Fibroblast of skin of abdomen (primary cell): ENCODE measurements at regions not wholly inside any gene's neighbourhood (a gene's known extent, or its start where the extent isn't known, plus 50 kb on each side); places are given as distances from the start of the nearest gene placed in this dataset.
"Not testable (repeated sequence)": the region's sequence is repeated elsewhere in the genome, so short reads cannot be mapped to it uniquely, and the experiment has no call there.

ENCODE experiments used
- DNase-seq: peaks from one replicate; pipeline ENCODE4 v3.0.0-alpha.2; 2013

DNA sequence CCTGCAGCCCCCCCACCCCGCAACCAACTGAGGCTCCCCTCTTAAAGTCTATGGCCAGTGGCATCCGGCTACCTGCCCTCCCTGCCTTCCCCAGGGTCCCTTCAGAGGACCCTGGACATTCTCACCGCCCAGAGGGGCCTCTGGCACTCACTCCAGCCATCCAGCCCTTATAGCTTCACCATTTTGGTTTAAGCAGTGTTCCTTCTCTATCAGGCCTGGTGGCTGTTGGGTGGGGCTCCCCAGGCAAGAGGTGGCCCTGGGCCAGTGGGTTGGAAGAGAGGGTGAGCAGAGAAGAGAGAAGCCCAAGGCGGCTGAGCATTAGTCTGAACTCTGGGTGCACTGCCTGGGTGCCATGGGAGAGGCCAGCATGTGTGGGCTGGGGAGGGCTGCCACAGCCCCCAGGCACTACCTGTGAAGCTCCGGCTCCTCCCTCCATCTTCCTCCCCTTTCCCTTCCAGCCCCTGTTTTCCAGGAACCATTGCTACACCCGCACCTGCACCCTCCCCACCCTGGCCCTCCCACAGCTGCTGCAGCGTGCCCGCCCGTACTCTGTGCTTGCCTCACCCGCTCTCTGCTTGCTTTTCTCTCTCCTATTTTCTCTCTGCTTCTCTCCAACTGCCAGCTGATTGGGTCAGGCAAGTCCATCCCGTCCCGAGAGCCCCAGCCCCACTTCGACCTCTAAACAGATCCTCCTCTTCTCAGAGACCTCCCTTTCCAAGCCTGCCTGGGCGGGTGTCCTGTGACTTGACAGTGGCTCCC, 168.2 kb downstream of the TBC1D2B start:
- no peak for DNase-seq

DNA sequence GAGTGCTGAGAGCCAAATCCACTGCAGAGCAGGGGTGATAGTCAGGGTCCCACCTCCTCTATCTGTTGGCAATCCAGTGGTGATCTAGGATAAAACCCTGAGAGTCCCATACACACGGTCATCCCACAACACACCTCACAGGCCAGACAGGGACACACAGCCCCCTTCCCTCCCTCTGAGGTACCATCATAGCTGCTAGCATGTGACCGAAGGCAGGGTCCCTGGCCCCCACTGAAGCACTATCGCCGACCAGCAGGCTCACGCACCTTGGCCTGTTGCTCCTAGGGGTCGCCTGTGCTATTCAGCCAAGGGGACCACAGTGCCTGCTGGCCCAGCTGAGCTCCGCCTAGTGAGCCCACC, 168.8 kb downstream of the TBC1D2B start:
- DNase-seq = not testable (repeated sequence)

DNA sequence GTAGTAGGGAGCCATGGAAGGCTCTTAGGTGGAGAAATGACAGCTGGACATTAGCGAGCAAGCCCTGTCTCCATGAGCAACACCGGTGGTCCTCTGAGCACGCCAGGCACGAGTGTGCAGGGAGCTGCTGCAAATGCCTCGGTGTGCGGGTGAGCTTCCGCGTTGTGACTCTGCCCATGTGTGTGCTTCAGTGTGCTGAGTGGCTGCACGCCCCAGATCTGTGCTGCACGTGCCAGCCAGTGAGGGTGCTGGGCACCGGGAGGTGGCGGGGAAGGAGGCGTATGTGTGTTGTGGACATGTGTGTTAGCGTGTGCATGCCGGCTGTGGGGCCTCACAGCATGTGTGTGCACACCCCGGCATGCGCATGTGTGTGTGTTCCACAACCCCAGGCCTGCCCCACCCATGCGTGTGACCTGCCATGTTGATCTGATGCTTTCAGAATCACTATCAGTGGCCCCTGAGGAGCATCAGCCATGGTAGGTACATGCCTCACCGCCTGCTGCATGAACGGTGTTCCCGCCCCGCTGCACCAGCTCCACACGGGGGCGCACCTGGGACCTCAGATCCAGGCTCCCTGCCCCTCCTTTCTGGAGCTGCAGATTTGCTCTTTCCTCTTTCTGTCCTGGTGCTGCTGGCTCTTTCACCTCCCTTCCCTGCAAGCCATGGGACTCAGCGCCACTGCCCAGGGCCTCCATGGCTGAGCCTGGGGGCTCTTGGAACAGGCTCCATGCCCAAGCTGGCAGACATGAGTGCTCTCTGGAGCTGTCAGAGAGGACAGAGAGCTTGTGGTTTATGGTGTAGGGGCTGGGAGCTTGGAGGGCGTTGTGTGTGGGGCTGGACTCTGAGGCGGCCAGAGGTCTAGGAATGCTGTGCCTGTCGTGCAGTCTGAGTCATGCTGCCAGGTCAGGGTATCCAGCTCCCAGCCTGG, 169.4 kb downstream of the TBC1D2B start:
- peak; percentile 23 for DNase-seq

DNA sequence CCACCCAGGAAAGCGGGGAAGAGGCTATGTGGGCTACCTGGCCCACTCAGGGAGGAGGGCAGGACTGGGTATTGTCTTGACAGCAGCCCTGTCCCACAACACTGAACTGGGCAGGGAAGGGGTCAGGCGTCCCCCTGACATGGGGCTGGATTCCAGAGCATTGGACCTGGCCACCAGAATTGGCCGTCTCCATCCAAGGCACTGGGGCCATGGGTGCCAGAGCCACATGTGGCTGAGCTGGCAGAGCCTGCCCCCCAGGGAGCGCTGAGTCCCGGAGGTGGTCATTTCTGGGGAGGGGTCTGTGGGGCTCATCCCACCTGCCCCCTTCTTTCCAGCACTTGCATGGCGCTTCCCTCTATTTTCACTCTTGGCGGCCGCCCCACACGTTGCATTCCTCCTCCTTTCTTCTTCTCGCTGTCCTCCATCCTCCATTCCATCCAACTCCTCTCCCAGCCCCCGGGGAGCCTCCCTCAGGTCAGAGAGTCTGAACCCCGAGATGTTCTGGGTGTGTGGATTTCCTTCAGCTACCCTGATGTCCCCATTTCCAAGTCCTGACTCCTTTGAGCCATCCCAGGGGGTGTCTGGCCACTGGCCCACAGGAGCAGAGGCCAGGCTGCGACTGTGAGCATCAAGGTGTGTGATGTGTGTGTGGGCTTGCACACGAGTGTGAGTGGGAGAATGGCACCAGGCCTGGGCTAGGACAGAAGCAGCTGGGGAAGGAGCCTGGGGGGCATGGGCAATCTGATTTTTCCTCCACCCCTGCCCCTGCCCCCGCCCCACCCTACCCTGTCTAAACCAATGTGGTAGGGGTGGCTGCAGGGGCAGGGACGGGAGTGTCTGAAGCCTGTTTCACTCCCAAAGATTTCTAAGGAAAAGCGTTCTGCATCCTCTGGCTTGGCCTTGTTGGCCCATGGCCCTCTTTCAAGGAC, 171.2 kb downstream of the TBC1D2B start:
- DNase-seq = not testable (repeated sequence)

DNA sequence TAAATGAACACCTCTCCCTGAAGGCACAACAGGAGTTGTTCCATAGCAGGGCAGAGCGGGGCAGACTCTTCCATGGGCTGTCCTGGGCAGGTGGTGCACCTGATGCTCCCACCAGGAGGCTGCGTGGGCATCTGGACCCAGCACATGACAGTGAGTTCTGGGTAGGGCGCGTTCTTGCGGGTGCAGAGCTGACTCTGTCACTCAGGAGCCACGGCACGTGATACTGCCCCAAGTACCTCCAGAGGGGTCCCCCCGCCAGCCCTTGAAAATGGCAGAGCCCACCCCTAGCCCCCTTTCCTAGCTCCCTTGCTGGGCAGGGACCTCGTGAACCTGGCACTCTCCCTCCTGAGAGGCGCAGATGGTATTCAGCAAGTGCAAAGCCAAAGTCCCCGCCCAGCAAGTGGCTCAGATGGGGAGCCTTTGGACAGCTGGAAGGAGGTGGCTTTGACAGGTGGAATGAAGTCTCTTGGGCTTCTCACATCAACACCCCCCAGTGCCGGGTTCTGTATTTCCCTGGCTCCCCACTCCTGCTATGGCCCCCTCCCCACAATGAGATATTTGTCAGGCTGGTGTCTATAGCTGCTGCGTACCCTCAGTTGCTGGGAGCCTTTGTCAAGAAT, 172.1 kb downstream of the TBC1D2B start:
- DNase-seq = no peak

DNA sequence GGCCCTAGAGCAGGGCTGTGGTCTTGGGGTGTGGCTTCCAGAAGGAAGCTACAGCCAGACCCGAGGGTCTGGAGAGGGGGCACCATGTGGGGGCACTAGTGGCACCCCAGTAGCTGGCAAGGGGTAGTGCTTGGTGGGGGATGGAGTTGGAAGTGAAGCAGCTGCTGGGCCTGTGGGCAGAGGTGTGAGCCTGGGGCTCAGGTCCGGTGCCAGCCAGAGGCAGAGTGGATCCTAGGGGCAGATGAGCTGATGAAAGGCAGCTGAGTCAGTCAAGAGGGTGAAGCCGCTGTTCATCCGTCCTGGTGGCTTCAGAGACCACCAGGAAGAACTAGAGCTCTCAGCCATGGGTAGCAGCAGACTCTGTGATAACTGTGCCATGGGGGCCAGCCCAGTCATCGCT, 172.6 kb downstream of the TBC1D2B start:
- no peak for DNase-seq

DNA sequence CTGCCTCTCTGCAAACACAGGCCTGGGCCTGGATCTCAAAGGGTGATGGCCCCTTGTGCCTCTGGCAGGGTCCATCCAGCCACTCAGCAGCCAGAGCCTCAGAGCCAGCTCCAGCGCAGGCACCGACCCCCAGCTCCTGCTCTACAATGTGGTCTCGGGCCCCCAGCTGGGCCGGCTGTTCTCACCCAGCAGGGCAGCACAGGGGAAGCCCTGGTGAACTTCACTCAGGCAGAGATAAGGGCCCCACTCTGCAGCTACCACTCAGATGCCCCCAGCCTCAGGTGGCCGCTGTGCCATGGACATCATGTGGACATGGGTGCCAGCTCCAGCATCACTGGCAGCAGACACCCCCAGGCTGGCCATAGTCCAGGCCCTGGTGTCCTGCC, 173.1 kb downstream of the TBC1D2B start:
- DNase-seq = no peak

DNA sequence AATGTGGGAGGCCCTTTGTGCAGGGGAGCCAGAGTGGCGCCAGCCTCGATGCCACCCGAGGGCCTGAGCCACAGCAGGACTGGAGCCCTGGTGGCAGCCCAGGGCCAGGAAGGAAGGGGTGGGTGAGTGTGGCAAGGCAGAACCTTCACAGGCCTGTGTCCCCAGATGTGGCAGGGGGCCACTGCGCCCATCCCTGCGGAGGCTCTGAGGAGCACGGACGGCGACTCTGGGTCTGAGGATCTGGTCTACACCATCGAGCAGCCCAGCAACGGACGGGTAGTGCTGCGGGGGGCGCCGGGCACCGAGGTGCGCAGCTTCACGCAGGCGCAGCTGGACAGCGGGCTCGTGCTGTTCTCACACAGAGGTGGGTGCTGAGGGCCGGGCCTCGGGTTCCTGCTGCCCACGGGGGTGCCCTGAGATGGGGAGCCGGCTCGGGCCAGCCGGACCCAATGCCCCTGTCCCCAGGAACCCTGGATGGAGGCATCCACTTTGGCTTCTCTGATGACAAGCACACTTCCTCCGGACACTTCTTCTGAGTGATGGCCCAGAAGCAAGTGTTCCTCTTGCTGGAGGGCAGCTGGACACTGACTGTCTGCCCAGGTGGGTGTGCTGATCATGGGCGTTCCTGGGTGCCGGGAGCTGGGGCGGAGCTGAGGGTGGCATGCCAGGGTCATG, 173.6 kb downstream of the TBC1D2B start:
- not testable (repeated sequence) for DNase-seq

DNA sequence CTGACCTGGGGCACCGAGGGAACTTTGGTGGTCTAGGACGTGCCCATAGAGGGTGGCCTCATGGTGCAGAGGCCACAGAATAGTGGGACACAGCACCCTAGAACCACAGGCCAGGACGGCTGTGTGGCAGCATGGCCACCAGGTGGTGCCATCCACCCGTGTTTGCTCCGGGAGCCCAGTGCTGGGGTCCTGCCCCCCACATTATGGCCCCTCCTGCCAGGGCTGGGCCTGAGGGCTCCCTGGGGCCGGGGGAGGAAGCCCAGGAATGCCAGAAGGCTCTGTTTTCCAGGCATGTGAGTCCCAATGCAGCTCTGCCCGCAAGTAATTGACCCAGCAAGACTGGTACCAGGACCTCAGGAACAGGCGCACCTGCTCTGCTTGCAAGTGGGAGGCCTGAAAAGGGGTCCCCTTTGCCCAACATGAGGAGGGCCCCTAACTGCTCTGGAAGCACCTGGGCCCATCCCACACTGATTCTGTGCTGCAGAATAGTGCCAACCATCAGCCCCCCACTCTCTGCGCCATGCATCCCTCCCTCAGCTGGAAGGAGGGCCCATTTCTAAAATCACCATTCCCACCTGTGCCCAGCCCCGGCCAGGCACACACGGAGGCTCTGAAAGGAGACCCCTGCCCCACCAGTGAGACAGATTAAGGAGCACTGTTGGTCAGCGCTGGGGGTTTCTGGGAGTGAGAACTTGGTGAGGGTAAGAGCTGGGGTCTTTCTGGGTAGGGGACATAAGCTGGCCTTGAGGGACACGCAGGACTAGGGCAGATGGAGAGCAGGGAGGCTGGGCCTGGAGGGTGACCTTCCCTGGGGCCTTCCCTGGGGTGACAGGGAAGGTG, 174.4 kb downstream of the TBC1D2B start:
- not testable (repeated sequence) for DNase-seq

DNA sequence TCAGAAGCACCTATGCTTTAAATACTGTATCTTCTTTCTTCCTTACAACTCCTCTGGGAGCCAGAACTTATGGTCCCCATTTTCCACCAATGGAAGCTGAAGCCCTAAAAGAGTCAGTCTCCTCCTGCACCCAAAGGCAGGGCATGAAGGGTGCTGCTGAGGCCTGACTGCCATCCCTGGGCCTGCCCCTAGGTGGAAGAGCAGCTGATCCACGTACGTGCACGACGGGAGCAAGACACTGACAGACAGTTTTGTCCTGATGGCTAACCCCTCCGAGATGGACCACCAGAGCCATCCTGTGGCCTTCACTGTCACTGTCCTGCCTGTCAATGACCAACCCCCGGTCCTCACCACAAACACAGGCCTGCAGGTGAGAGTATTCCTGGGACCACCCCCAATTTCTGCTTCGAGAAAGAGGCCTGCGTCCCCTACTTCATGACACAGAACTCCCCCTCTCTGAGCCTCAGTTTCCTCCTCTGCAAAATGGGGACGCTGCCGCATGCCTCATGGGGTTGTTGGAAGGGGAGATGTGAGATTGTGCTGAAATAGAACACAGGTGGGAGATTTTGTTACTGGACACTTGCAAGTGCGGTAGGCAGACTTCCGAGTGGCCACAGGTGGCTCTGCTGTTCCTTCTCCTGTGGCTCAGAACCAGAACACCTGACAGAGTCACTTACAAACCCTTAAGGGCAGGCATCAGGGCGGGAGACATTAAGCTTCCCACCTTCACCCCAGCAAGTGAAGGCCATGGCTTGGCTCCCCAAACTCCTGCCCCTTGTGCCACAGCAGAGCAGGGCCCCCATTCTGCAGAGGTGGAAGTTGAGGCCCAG, 175.4 kb downstream of the TBC1D2B start:
- DNase-seq = no peak

DNA sequence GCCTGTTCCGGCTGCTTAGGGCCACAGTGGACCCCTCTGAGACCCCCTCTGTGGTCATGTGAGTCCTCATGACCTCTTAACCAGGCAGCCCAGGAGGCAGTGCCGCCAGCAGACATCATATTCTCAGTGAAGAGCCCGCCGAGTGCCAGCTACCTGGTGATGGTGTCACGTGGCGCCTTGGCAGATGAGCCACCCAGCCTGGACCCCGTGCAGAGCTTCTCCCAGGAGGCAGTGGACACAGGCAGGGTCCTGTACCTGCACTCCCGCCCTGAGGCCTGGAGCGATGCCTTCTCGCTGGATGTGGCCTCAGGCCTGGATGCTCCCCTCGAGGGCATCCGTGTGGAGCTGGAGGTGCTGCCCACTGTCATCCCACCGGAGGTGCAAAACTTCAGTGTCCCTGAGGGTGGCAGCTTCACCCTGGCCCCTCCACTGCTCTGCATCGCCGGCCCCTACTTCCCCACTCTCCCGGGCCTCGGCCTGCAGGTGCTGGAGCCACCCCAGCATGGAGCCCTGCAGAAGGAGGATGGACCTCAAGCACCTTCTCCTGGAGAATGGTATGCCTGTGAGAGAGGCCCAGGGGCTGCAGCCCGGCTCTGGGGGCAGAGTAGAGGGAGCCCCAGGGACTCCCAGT, 176.1 kb downstream of the TBC1D2B start:
- no peak for DNase-seq

DNA sequence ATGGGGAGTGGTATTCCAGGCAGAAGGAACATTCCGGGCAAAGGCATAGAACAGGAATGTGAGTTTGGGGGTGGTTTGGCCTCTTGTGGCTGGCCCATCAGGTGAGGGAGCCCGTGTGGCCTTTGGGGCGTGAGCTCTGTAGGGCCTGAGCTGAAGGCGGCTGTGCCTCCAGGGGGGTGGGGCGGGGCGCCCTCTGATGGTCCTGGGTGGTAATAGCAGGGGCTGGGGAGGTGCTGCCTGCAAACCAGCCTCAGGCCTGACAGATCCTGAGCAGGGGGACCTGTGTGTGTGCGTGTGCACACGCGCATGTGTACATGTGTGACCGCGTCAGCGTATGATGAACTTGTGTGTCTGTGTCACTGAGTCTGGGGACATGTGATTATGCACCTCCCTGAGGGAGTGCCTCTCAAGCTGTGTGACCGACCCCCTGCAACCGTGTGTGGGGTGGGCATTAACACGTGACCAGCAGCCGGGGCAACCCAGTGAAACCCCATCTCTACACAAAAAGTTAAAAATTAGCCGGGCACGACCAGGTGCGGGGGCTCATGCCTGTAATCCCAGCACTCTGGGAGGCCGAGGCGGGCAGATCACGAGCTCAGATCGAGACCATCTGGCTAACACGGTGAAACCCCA, 177.1 kb downstream of the TBC1D2B start:
- not testable (repeated sequence) for DNase-seq

DNA sequence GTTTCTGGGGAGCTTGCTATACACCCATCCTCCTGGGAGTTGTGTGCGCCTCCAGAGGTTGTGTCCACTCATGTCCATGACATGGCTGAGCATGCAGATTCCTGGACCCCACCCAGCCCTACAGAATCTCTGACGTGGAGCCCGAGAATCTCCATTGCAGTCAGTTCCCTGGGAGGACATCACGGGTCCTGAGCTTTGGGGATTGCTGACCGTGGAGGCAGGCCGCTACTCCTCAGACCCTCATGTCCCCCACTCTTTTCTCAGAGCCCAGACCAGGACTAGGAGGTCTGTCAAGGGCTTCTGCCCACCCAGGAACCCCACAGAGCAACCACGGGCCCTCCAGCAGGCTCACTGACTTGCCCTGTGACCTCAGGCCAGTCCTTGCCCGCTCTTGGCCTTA, 177.7 kb downstream of the TBC1D2B start:
- not testable (repeated sequence) for DNase-seq

DNA sequence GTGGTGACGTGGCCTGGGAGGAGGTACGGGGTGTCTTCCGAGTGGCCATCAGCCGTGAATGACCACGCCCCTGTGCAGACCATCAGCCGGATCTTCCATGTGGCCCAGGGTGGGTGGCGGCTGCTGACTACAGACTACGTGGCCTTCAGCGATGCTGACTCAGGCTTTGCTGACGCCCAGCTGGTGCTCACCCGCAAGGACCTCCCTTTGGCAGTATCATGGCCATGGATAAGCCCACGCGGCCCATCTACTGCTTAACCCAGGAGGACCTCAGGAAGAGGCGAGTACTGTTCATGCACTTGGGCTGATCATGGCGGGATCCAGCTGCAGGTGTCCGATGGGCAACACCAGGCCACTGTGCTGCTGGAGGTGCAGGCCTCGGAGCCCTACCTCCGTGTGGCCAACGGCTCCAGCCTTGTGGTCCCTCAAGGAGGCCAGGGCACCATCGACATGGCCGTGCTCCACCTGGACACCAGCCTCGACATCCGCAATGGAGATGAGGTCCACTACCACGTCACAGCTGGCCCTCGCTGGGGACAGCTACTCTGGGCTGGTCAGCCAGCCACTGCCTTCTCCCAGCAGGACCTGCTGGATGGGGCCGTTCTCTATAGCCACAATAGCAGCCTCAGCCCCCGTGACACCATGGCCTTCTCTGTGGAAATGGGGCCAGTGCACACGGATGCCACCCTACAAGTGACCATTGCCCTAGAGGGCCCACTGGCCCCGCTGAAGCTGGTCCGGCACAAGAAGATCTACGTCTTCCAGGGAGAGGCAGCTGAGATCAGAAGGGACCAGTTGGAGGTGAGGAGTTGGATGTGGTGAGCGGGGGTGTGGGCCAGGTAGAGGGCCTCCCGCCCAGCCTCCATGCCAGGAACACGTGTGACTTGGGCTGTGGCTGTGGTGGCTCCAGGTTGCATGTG, 178.4 kb downstream of the TBC1D2B start:
- no peak for DNase-seq

DNA sequence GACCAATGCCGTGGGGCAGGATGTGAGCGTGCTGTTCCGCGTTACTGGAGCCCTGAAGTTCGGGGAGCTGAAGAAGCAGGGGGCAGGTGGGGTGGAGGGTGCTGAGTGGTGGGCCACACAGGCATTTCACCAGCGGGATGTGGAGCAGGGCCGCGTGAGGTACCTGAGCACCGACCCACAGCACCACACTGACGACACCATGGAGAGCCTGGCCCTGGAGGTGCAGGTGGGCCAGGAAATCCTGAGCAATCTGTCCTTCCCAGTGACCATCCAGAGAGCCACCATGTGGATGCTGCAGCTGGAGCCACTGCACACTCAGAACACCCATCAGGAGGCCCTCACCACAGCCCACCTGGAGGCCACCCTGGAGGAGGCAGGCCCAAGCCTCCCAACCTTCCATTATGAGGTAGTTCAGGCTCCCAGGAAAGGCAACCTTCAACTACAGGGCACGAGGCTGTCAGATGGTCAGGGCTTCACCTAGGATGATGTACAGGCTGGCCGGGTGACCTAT, 179.6 kb downstream of the TBC1D2B start:
- DNase-seq = no peak

DNA sequence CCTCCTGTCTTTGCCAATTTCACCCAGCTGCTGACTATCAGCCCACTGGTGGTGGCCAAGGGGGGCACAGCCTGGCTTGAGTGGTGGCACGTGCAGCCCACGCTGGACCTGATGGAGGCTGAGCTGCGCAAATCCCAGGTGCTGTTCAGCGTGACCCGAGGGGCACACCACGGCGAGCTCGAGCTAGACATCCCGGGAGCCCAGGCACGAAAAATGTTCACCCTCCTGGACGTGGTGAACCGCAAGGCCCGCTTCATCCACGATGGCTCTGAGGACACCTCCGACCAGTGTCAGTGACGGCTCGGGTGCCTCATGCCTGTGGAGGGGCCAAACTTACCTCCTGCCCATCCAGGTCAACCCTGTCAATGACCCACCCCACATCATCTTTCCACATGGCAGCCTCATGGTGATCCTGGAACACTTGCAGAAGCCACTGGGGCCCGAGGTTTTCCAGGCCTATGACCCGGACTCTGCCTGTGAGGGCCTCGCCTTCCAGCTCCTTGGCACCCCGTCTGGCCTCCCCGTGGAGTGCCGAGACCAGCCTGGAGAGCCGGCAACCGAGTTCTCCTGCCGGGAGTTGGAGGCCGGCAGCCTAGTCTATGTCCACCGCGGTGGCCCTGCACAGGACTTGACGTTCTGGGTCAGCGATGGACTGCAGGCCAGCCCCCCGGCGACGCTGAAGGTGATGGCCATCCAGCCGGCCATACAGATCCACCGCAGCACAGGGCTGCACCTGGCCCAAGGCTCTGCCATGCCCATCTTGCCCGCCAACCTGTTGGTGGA, 180.2 kb downstream of the TBC1D2B start:
- not testable (repeated sequence) for DNase-seq
